Islet precursor cell (in vitro differentiated cells): ENCODE measurements at regions not wholly inside any gene's neighbourhood (a gene's known extent, or its start where the extent isn't known, plus 50 kb on each side); places are given as distances from the start of the nearest gene placed in this dataset.
A peak's percentile ranks its signal among the peaks of the same experiment; 100 is the strongest.
"Not testable (repeated sequence)": the region's sequence is repeated elsewhere in the genome, so short reads cannot be mapped to it uniquely, and the experiment has no call there.

Source experiments
- DNase-seq: peaks from one replicate; pipeline ENCODE4 v3.0.0-alpha.2; 2018

- DNase-seq: not testable (repeated sequence)
Observed at GRCh38 chr20:55517584-55517983, 487.7 kb downstream of the CBLN4 start.

GRCh38 chr20:55515832-55516231 is 489.5 kb downstream of the CBLN4 start:
- no peak for DNase-seq

GRCh38 chr20:55514531-55514930 is 490.8 kb downstream of the CBLN4 start:
- DNase-seq: peak; percentile 84

- DNase-seq: no peak
Observed at GRCh38 chr20:55513954-55514353, 491.4 kb downstream of the CBLN4 start.

- DNase-seq: no peak
Observed at GRCh38 chr20:55500130-55500529, 505.2 kb downstream of the CBLN4 start.

GRCh38 chr20:55488593-55488992 is 516.7 kb downstream of the CBLN4 start:
- no peak for DNase-seq

- no peak for DNase-seq
Observed at GRCh38 chr20:55478724-55479450, 526.4 kb downstream of the CBLN4 start.

- no peak for DNase-seq
Observed at GRCh38 chr20:55472704-55473103, 532.6 kb downstream of the CBLN4 start.

- DNase-seq: no peak
Observed at GRCh38 chr20:55471052-55472006, 534.0 kb downstream of the CBLN4 start.

GRCh38 chr20:55469074-55469473 is 536.2 kb downstream of the CBLN4 start:
- DNase-seq: no peak

- DNase-seq: no peak
Observed at GRCh38 chr20:55461519-55461918, 543.8 kb downstream of the CBLN4 start.

- DNase-seq: no peak
Observed at GRCh38 chr20:55456316-55456940, 548.9 kb downstream of the CBLN4 start.

- no peak for DNase-seq
Observed at GRCh38 chr20:55449091-55449490, 556.2 kb downstream of the CBLN4 start.

- DNase-seq: no peak
Observed at GRCh38 chr20:55446301-55446700, 559.0 kb downstream of the CBLN4 start.

- no peak for DNase-seq
Observed at GRCh38 chr20:55439070-55439469, 566.2 kb downstream of the CBLN4 start.

- no peak for DNase-seq
Observed at GRCh38 chr20:55437798-55438415, 567.4 kb downstream of the CBLN4 start.

GRCh38 chr20:55424968-55425367 is 580.4 kb downstream of the CBLN4 start:
- DNase-seq: no peak

- DNase-seq: no peak
Observed at GRCh38 chr20:55424476-55424875, 580.8 kb downstream of the CBLN4 start.

- DNase-seq: no peak
Observed at GRCh38 chr20:55417836-55418235, 587.5 kb downstream of the CBLN4 start.

GRCh38 chr20:55415567-55416142 is 589.7 kb downstream of the CBLN4 start:
- no peak for DNase-seq

GRCh38 chr20:55412508-55412907 is 592.8 kb downstream of the CBLN4 start:
- not testable (repeated sequence) for DNase-seq

GRCh38 chr20:55406891-55407290 is 598.4 kb downstream of the CBLN4 start:
- no peak for DNase-seq

- no peak for DNase-seq
Observed at GRCh38 chr20:55394592-55394991, 610.7 kb downstream of the CBLN4 start.
